HG03342 (cell line): ENCODE measurements at regions not wholly inside any gene's neighbourhood (a gene's known extent, or its start where the extent isn't known, plus 50 kb on each side); places are given as distances from the start of the nearest gene placed in this dataset.

Experiments used
- ATAC-seq: cut with Tn5 transposase; IDR thresholded peaks from one replicate; pipeline ENCODE4 v1.9.1; 2021; ENCODE audit warnings: mild to moderate bottlenecking, moderate library complexity; ENCODE audit not compliant: unreplicated experiment

DNA sequence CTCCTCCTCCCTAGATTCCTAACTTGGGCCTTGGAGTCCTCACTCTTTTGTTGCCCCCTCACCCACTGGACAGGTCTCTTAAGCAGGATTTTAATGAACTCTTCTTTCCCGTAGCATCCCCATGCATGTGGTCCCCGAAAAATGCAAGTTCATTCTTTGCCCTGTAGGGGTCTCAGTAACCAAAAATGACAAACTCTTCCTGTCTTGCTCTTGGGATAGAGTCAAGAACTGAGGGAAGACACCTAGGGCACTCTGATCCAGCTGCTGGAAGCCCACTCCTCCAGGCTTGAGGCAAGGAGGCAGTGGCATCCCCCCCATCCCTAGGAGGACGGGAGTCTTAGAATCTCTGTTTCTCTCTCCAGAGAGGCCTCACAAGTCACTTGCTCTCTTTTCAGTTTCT is 987.0 kb downstream of the DIAPH3 start:
- ATAC-seq = peak; percentile 65

DNA sequence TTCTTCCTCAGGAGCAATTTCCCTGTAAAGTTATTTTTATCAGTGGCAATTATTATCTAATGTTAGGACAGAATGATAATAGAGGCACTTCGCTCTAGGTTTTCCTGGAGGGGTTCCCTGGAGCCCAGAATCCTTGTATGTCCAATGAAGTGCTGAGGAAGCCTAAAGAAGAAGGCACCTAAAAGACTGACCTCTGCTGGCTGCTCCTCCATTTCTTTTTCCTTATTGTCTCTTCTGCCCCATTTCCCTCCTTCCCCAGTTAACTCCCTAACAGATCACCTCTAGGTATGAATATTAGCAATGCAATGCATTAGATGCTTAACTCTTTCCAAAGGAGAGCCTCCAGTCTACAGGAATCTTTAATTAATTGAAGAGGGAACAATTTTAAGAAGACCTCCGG is 985.4 kb downstream of the DIAPH3 start:
- no peak for ATAC-seq

DNA sequence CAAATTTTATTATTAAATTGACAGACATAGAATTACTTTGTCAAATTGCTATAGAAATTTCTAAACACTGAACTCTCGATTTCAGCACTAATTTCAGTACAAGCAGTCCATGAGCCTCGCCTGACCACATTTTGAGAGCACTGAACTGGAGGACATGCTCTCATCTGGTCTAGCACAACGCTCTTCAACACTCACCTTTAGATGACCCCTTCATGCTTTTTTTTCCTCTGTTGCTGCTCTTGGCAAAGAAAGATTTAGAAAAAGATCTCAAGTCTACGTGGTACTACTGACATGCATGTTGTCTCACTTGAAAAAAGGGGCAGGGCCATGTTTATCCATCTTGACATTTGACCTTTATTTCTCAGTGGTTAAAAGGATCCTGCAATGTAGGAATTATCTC is 981.5 kb downstream of the DIAPH3 start:
- no peak for ATAC-seq

DNA sequence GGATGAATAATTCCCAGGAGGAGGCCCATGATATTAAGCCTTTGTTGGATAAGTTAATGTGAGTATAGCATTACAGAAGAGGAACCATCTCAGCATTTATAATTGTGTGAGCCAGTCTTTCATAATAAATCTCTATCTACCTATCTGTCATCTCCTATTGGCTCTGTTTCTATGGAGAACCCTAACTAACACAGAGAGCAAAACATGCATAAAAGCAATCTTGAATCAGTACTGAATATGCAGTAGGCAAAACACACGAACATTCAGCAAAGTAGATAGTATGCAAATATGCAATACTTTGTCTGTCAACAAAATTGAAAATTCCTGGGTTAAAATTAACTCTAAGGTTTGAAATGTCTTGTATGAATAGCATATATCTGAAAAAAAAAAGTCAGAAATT is 966.3 kb downstream of the DIAPH3 start:
- ATAC-seq = no peak

DNA sequence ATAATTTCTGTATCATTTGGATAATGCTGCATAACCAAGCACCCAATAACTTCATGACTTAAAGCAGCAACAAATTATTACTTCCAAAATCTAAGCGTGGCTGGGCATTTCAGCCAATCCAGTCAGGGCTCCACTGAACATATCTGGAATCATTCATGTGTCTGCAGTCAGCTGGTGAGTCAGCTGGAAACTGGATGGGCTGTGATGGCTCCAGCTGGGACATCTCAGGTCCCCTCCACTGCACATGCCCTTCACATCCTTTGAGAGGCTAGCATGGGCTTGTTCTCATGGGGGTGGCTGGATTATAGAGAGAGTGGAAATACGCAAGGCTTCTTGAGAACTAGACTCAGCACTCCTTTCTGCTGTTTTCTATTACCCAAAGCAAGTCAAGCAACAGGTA is 961.9 kb downstream of the DIAPH3 start:
- no peak for ATAC-seq

DNA sequence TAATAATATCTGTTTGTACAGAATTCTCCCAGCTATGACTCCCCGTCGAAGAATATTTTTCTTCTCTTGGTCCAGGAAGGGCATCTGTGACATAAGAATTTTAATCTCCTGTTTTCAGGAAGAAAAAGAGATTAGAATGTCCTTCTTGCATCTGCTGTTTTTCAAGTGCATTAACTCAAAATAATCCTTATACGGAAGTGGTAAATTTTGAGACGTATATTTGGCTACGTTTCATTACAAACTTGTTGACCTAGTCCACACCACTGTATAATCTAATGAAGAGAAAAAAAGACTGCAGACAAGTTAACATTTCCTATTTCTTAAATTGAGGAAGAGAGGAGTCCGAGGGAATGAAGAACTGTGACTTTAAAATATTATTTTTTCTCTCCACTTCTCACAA is 959.9 kb downstream of the DIAPH3 start:
- ATAC-seq = no peak

DNA sequence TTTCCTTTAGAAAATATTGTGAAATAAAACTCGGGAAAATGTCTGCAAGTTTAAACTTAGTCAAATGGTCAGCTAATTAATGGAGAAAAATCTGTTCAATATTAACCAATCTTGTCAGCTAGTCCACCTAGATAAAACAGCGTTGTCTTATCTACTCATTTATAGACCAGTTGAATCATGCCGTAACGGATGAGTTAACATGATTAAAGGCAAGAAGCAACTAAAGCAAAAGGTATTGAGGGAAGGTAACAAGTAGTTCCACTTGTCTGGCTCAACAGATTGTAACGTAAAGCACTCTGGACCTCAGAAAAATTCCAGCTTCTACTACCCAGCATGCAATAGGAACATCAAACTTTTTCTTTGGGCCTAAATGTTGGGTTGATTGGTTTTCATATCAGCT is 958.2 kb downstream of the DIAPH3 start:
- no peak for ATAC-seq

DNA sequence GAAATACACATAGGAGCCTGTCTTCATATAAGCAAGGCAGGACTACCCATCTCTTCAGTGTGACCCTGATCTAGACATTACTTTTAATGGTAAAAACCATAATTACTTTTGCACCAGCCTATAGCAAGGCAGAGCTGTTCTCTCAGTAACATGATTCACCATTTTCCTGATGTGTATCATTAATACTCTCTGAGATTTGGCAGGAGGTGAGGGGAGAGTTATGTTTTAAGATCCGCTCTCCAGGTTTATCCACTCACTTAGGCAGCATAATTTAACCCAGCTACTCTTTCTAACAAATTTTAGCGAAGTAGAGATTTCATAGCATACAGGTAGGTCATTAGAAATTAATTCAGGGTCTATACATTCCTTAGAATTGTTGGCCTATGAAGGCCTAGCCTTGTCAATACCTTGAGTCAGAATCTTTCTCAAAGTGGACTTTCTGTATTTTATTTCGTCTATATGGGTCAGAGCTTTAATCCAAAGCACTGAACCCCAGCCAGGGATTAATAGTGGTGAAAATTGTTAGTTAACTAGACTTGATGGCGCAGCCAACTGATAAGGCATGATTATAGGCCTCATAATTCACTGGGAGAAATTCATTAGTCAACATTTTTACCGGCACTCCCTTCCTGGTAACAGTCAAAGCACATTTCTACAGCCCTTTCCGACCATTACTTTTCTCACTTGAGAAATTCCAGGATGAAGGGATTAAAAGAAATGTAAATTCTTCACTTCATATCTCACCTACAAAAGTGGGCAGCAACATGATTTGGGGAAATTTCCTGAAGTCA is 955.1 kb downstream of the DIAPH3 start:
- no peak for ATAC-seq

DNA sequence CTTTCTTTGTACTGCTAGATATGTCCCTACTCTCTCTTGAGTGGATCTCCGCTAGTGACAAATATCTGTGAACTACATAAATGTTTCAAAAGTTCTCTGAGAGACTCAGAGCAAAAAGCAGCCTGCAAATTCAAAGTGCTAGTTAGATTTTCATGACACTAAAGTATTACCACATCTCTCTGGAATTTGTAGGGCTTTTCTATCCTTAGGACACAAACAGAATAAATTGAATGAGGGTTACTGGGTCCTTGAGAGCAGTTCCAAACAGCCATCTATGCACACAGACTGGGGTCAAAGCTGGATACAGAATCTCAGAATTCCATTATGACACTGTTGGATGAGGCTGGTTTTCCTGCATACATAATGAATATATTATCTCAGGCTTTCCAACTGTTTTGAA is 953.2 kb downstream of the DIAPH3 start:
- ATAC-seq = no peak

DNA sequence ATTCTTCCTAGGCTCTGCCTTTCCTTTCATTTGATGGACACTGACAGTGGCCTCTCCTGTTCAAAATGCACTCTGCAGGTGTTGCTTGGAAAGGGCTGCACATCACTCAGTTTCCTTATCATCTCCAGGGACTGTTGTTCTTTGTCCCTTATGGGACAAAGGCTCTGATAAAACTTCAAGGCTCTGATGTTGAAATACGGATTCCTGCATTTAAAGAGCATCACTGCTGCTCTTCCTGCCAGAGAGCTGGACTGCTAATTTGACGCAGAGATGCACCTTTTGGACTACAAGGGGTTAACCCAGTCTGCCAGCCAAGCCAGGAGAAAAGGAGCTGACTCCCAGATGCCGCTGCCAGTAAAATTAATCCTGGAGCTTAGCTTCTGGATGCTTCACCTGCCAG is 952.1 kb downstream of the DIAPH3 start:
- no peak for ATAC-seq

DNA sequence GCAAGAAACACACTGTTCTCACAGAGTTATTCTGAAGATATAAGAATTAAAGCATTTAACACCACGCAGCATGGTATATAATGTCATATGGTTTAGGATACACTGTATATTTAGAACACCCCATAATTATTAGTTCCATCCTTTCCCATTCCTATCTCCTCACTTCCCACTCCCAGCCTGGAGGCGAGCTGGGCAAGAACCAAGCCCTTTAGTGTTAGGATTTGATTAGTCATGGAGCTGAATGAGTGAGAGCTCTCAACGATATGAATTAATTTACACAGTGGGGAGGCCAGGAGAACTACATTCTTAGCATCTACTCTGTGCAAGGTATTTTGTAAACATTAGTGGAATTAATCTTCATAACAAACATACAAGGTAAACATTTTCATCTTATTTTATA is 934.3 kb downstream of the DIAPH3 start:
- ATAC-seq = no peak

DNA sequence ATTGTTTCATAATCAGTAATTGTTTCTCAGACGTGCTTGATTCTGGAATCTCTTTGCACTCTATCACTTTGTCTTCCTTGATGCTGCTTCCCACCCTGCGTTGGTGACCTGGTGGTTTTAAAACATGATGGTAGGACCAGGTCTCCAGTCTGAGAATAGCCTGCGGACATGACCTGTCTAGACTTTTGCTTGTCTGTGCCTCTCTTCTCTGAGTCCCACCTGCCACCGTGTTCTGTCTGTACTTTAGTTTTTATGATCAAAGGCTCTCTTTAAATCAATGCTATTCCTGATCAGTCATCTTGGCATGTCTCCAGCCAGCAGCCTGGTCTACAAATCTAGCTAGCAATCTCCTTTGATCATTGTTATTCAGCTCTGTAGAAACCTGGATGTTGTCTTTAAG is 933.9 kb downstream of the DIAPH3 start:
- no peak for ATAC-seq

DNA sequence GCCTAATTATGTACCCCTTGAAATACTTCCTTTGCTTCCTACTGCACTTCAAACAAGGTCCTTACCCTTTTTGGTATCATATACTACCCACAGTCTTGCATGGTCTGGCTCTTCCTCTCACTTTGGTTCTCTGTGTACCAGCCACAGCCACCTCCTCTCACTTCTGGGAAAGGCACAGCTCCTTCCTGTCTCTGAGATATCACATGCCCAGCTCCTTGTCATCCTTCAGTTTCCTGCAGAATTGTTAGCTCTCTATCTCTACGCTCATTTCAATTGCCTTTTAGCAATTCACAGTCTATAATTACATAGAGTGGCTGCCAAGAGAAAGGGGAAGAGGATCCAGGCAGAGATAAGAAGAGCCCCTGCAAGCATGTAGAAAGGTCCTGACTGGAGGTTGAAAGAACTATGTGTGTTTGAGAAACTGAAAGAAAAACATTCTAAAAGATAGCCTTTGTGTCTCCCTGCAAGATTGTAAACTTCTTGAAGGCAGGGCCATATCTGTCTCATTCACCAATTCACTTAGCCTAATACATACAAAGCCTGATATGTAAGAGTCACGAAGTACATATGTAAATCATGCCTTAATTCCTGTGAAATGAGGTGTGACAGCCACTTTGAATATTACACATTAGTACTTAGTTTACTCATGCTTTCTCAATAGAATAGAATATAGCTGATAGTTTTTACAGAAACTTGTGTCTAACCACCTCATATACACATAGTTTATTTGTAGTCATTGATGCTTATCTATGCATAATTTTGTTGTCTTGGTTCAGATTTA is 933.1 kb downstream of the DIAPH3 start:
- no peak for ATAC-seq

DNA sequence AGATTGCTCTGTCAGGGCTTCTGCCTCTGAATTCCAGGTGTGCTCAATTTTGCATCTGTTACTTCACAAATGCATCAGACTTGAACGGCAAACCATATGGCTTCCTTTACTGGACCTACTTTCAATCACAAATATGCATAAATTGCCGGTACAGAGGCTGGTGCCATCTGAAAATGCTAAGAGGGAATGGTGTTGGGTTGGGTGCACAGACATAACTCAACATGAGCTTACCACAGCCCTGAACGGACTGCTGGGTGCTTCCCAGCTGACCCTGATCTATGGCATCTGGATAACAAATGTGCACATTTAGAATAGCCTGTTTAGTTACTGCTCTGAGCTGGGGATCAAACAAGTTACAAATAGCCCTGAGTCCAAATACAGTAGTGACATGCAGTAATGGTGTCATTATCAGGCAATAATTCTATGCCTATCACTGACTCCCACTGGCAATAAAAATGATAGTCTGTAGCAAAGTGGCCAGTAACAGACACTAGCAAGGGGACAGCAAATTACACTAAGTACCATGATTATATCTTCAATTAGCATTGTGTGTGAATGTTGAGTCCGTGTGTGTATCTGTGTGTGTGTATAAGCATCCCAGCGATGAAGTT is 927.3 kb downstream of the DIAPH3 start:
- ATAC-seq = no peak

DNA sequence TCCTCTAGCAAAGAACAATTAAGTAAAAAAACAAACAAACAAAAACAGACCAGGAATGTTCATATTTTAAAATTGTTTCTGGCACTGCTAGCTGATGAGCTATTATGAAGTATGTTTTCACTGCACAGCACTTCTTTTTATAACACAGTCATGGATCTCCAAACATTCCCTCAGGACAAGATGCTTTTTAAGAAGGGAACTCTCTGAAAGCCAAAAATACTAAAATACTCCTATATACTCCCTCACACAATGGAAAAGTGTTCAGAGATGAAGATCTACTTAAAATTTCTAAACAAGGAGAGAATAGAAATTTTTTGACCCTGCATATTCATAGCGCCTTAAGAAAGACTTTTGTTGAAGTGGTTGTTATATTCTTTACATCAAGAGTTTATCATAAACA is 926.8 kb downstream of the DIAPH3 start:
- no peak for ATAC-seq

DNA sequence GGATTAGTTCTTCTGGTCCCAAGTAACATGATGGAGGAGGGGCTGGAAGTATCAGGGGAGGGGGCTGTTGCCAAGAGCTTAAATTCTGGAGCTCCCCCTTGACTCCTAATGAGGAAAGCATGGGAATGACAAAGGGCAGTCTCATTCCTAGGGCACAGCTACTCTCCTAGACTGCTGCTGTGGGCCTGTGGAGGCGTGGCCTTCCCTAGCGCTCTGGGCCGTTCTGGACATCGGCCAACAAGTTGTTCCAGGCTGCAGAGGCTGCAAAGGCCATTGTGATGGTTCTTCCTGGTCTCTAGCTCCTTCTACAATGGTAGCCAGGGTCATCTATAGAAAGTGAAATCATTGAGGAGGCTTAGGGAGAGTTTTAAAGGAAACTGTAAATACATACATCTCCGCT is 916.6 kb downstream of the DIAPH3 start:
- no peak for ATAC-seq

DNA sequence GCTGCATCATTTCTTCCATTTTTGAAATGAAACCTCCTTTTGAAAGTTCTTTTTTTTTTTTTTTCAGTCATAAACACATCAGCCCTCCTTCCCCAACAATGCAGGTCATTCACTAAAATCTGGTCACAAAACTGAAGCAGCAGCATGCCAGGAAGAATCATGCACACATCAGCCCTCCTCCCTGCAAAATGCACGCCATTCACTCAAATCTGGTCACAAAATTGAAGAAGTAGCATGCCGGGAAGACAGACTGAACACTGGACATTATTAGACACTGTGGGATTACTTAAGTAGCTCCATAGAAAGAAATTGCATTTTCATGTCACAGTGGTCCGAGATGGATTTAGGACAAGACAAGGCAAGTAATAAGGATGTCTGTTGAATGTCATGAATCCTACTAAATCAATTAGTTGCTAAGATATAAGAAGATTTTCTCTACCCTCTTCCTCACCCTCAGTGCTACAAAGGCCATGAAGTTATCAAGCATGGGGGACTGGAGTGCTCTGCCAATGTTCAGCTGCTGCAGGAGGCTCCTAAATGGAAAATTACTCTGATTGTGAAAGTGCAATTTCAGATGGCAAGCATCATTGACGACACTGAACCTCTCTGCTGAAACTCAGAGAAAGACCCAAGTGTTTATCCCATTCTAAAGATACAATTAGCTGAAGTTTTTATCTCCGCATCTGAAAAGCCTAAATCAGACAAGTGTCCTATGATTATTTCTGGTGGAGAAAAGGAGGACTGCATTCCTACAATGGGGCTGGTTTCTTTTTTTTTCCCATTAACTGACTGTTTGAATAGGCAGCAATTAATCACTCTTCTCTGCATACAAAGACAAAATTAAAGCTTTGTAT is 913.2 kb downstream of the DIAPH3 start:
- ATAC-seq = no peak

DNA sequence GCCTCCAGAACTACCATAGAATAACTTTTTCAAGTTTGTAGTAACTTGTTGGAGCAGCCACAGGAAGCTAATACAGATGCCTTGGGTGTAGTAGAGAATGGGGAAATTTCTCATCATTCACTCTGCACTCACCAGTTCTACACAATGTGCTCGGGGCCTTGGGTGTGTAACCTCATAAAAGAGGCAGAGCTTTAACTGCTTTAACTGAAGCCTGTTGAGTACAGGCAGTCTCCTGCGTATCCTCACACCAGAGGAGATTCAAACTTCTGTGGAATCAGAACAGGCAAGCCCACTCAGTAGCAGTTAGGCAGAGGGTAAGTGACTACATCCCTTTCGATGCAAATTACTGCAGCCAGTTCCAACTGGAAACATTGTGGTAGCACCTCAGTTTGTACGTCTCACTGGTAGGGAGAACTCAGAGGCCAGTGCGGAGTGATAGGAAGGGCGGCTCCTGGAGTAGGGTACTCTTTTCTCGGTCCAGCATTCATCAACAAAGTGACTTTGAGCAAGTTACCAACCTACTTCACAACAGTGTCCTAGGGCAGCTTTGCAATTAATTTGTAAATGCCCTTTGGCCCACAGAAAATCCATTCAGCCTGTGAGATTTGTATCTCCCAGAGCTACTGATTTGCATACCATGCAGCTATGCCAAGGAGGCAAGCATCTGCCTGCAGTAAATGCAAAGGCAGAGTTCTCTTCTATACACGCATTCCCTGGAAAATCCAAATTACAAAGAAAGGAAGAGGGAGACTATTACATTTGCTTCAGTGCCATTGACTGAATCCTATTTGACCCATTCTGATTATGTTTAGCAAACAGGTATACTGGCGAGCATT is 904.3 kb downstream of the DIAPH3 start:
- no peak for ATAC-seq

DNA sequence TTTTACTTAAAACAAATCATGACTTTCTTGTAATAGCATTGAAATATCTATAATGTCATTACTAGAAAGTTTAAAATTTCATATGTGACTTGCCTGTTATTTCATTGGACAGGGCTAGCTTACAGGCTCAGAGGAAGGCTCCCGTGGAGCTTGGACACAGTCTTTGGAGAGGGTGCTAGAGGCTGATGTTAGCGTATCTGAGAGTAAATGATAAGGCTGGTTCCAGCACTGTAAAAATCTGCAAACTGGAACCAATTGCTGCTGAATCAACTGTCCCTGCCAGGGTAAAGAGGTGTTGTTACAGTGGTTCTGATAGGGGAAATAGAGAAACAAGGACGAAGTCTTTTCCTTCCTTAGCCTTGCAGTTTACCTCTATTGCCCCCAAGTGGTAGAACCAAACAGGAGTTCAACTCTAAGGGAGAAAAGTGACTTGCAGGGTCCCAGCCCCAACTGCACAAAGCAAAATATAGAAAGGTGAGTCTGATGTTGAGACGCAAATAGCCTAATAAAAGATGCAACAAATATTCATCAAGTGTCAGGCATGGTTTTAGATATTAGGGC is 901.7 kb downstream of the DIAPH3 start:
- no peak for ATAC-seq

DNA sequence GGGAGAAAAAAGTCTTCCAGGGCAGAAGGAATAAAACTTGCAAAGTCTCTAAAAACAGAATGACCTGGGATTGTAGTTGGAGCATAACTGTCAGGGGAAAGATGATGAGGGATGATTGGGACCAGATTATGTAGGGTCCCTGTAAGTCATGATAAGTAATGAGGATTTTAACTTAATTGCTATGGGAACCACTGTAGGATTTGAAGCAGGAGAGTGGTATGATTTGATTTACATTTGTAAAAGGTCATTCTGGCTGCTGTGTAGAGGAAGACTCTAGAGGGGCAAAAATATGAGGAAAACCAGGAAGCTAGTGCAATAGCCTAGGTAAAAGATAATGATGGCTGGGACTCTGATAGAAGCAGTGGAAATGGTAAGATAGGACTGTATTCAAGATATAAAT is 900.2 kb downstream of the DIAPH3 start:
- ATAC-seq = no peak
